Hepatic stellate cell (primary cell): ENCODE measurements at regions not wholly inside any gene's neighbourhood (a gene's known extent, or its start where the extent isn't known, plus 50 kb on each side); places are given as distances from the start of the nearest gene placed in this dataset.

ENCODE experiments used
- DNase-seq: peaks from one replicate; pipeline ENCODE4 v3.0.0; 2011; ENCODE audit warnings: low spot score

DNA sequence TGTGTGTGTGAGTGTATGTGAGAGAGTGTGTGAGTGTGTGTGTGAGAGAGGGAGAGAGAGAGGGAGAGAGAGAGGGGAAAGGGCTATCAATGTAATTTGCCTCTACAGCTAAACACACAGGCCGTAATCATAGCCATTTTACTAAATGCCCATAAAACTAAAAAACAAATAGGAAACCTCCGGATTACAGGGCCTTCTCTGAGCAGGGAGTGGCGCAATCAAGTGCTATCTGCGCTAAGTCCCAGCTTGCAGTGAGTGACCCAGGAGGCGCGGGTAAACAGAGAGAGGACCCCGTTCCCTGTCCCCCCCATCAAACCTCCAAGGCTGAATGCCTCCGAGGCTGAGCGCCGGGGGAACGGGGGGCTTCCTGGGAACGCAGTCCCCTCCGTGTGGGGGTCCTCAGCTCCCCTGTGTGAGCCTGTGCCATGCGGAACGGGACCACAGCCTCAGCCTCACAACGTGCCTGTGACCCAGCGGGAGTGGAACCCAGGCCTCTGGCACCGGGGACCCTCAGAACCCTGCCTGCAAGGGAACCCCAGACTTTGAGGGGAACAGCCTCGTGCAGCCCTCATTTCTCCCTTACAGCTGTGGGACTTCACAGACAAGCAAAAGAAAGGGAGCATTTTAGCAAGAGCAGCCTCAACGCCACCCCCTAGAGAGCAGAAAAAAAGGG is 54.7 kb upstream of the ID2 start:
- DNase-seq = no peak

DNA sequence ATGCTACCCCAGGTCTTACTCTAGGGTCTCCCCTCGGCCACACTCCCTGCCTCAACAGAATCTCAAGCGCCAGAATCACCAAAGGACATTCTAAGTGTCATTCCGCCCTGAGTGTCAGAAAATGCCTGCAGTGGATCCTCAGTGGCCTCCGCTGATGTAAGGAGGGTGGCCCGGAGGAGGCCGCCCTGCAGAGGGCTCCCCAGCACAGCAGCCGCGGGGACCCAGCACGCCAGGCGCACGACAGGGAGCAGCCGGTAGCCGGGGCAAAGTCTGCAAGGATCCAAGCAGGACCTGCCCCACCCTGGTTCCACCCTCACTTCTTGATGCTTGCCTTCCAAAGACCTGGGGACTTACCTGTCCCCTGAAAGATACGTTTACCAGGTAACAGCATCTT is 54.2 kb upstream of the ID2 start:
- DNase-seq = no peak

DNA sequence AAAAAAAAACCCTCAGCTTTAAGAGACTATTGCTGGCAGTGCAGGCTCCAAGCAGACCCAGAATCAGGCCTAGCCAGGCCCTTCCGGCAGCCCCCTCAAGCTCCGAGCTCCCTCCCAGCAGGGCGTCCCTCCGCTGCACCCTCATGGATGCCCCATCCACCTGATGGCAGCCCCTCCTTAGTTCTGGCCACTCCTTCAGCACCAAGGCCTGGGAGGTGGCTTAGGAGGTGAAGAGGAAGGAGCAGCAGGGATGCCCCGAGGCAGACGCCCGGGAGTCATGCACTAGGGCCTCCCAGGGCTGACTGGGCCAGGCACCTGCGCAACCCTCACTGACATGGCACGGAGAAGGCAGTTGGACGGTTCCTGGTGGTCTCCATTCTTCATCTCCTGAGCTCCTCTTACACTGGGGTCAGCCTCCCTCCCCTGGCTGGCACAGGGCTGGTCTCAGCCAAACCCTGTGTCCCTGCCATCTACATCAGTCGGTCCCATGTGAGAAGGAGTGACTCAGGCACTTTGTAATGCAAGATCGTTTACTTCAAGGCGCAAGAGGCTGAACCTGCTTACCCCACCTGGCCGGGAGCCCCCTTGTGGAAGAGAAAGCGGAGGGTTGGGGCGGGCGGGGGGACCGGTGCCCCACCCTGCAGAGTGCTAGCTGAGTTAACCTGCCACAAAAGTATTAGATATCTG is 53.5 kb upstream of the ID2 start:
- DNase-seq = no peak

DNA sequence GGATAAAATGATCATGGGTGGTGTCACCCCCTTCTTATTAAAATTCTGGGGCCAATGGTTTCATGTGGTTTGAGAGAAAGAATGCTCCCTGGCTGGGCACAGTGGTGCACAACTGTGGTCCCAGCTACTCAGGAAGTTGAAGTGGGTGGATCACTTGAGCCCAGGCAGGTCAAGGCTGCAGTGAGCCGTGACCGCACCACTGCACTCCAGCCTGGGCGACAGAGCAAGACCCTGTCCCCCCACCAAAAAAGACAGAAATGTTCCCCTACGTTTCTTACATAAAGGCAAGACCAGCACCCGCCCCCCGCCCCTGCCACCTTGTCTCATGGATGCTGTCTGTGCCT is 53.0 kb upstream of the ID2 start:
- no peak for DNase-seq

DNA sequence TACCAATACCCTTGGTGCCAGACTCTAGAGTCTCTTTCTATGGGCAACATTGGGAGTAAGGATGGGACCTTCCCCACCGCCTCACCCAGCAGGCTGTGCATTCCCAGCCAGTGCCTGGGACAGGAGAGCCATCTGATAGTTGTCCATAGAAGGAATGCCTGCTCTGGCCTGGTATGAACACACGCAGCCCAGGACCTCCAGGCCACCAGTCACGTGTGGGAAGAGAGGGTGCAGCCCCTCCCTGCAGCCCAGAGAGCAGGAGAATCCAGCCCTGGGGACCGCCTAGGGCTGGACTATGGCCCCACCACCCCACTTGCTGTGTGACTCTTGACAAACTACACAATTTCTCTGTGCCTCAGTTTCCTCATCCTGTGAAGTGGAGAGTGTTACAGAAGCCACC is 52.5 kb upstream of the ID2 start:
- DNase-seq = no peak

DNA sequence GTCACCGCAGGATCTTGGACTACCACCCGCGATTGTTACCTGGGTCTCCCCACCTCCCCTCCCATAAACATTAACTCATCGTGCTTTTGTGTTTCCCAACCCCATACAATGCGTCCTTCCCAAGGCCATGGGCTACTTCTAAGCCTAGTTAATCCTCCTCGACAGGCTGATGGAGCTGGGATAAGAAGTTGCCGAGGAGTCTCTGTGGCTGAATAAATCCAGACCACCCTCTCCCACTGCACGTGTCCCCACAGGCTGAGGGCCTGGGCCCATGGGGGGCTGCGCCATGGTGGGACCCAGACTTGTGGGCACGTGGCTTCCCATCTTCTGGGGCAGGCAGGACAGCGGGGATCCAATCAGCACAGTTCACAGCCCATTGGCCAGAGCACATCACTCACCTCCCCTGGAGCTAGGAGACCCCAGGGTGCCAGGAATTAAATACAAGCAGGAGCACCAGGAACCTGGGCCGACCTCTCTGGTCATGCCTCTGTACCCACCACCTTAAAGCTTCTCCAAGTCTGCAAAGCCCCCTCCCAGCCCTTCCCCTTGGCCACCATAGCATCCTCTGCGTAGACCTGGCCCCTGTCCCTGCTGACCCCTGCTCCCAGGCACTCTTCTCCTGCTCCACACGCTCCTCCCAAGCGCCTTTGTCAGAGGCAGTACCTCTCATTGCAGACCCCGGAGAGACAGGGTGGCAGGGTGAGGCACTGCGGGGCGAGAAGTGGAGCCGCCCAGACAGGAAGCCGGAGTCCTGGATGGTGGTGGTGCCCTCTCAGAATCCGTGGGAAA is 51.0 kb upstream of the ID2 start:
- no peak for DNase-seq

DNA sequence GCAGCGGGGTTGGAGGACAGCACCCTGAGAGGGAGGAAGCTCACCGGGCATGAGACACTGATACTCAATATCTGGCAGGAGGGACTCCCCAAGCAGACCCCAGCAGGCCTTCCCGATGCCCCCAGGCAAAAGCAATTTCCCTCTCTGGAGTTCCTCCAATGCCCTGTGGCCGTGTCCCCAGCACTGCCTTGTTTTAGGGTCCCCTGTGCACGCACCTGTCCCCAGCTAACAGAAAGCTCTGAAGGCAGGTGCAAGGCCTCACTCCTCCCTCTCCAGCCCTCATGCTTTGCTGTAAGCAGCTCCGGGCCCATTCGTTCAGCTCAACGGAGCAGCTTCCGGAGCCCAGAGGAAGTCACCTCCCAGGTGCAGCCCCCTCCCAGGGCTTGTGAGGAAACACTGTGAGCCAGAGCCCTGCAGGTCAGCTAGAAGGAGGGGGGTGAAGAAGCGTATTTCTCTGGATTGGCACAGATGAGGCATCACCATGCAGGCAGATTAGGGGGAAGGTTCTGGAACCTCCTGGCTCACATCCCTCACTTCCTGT is 50.3 kb upstream of the ID2 start:
- DNase-seq = no peak
